ENCODE measurements at regions not wholly inside any gene's neighbourhood (a gene's known extent, or its start where the extent isn't known, plus 50 kb on each side); places are given as distances from the start of the nearest gene placed in this dataset.

GRCh38 chrX:25287521-25287920, 271.8 kb upstream of the ARX start:
- no peaks in the 10 kb centered on the region for H3K4me1 Mint-ChIP-seq
- no peaks in the 10 kb centered on the region for H3K9me3 ChIP-seq (ENCODE audit: control insufficient read depth in 2 of 2, low read length in 2 of 2)
- no peak overlapping the region for H3K4me3 ChIP-seq (ENCODE audit: low read depth, low read length)
- H3K27me3 ChIP-seq (ENCODE audit: control insufficient read depth, insufficient read depth, low read length) = no peaks in the 10 kb centered on the region
- H3K27ac Mint-ChIP-seq = no peak overlapping the region
- H3K4me1 ChIP-seq (ENCODE audit: control insufficient read depth, insufficient read depth, low read length, poor library complexity, severe bottlenecking) = no peaks in the 10 kb centered on the region
- H3K36me3 Mint-ChIP-seq = no peaks in the 10 kb centered on the region
- no peaks in the 10 kb centered on the region for H3K9me3 Mint-ChIP-seq
- H3K4me3 Mint-ChIP-seq = no peak overlapping the region
- no peaks in the 10 kb centered on the region for H3K36me3 ChIP-seq (ENCODE audit: control insufficient read depth, insufficient read depth, low read length)
- no peak overlapping the region for H3K27ac ChIP-seq (ENCODE audit: insufficient read depth, low read length, poor library complexity, severe bottlenecking)
- H3K27me3 Mint-ChIP-seq = no peaks in the 10 kb centered on the region
- DNase-seq (no peak), ATAC-seq (ENCODE audit: low read depth in 2 of 2) (no peak)

- H3K27me3 Mint-ChIP-seq = no peaks in the 10 kb centered on the region
- H3K36me3 ChIP-seq (ENCODE audit: control insufficient read depth, insufficient read depth, low read length) = no peaks in the 10 kb centered on the region
- DNase-seq (no peak), ATAC-seq (ENCODE audit: low read depth in 2 of 2) (no peak)
- H3K9me3 Mint-ChIP-seq = no peaks in the 10 kb centered on the region
- H3K27me3 ChIP-seq (ENCODE audit: control insufficient read depth, insufficient read depth, low read length) = no peaks in the 10 kb centered on the region
- H3K9me3 ChIP-seq (ENCODE audit: control insufficient read depth in 2 of 2, low read length in 2 of 2) = no peaks in the 10 kb centered on the region
- H3K27ac Mint-ChIP-seq = no peak overlapping the region
- H3K36me3 Mint-ChIP-seq = no peaks in the 10 kb centered on the region
- no peak overlapping the region for H3K27ac ChIP-seq (ENCODE audit: insufficient read depth, low read length, poor library complexity, severe bottlenecking)
- H3K4me3 ChIP-seq (ENCODE audit: low read depth, low read length) = no peak overlapping the region
- no peak overlapping the region for H3K4me3 Mint-ChIP-seq
- H3K4me1 Mint-ChIP-seq = no peaks in the 10 kb centered on the region
- H3K4me1 ChIP-seq (ENCODE audit: control insufficient read depth, insufficient read depth, low read length, poor library complexity, severe bottlenecking) = no peaks in the 10 kb centered on the region
Observed at GRCh38 chrX:25285598-25285997, 269.8 kb upstream of the ARX start.

GRCh38 chrX:25279510-25279909, 263.7 kb upstream of the ARX start:
- Histone ChIP-seq H3K4me3 (ENCODE audit: low read depth, low read length) (no peak overlapping the region), H3K36me3 (ENCODE audit: control insufficient read depth, insufficient read depth, low read length) (no peaks in the 10 kb centered on the region), H3K27ac (ENCODE audit: insufficient read depth, low read length, poor library complexity, severe bottlenecking) (no peak overlapping the region), H3K4me1 (ENCODE audit: control insufficient read depth, insufficient read depth, low read length, poor library complexity, severe bottlenecking) (no peaks in the 10 kb centered on the region), H3K27me3 (ENCODE audit: control insufficient read depth, insufficient read depth, low read length) (no peaks in the 10 kb centered on the region), H3K9me3 (ENCODE audit: control insufficient read depth in 2 of 2, low read length in 2 of 2) (no peaks in the 10 kb centered on the region)
- ATAC-seq (ENCODE audit: low read depth in 2 of 2) (no peak), DNase-seq (no peak)
- Mint-ChIP-seq H3K4me3 (no peak overlapping the region), H3K36me3 (no peaks in the 10 kb centered on the region), H3K4me1 (no peaks in the 10 kb centered on the region), H3K27me3 (no peaks in the 10 kb centered on the region), H3K9me3 (peaks cover 0 to 3% (median 0%) of the 10 kb centered on the region in 7 donors), H3K27ac (no peak overlapping the region)

DNA sequence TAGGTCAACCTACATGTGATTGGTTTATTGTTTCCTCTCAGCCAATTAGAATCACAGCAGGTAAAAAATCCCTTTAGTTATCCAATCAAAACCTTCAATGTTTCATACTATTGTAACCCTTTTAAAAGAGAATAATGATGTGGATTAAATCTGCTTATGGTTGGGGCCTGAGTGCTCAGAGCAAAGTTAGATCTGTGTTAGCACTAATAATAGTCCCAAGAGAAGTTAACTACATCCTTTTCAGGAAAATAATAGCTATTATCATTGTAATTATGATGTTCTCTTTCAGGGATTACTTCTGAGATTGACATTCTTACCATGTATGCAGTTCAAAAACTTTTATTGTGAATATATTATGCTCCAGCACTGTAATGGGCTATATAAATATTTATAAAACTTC, 262.6 kb upstream of the ARX start:
- H3K27me3 Mint-ChIP-seq = no peaks in the 10 kb centered on the region
- no peak overlapping the region for H3K27ac Mint-ChIP-seq
- H3K27me3 ChIP-seq (ENCODE audit: control insufficient read depth, insufficient read depth, low read length) = no peaks in the 10 kb centered on the region
- no peak overlapping the region for H3K4me3 Mint-ChIP-seq
- H3K9me3 ChIP-seq (ENCODE audit: control insufficient read depth in 2 of 2, low read length in 2 of 2) = no peaks in the 10 kb centered on the region
- no peaks in the 10 kb centered on the region for H3K36me3 ChIP-seq (ENCODE audit: control insufficient read depth, insufficient read depth, low read length)
- H3K4me3 ChIP-seq (ENCODE audit: low read depth, low read length) = no peak overlapping the region
- no peaks in the 10 kb centered on the region for H3K36me3 Mint-ChIP-seq
- no peak overlapping the region for H3K27ac ChIP-seq (ENCODE audit: insufficient read depth, low read length, poor library complexity, severe bottlenecking)
- no peaks in the 10 kb centered on the region for H3K4me1 ChIP-seq (ENCODE audit: control insufficient read depth, insufficient read depth, low read length, poor library complexity, severe bottlenecking)
- H3K4me1 Mint-ChIP-seq = no peaks in the 10 kb centered on the region
- peaks cover 0 to 3% (median 0%) of the 10 kb centered on the region in 7 donors for H3K9me3 Mint-ChIP-seq
- DNase-seq (no peak), ATAC-seq (ENCODE audit: low read depth in 2 of 2) (no peak)

DNA sequence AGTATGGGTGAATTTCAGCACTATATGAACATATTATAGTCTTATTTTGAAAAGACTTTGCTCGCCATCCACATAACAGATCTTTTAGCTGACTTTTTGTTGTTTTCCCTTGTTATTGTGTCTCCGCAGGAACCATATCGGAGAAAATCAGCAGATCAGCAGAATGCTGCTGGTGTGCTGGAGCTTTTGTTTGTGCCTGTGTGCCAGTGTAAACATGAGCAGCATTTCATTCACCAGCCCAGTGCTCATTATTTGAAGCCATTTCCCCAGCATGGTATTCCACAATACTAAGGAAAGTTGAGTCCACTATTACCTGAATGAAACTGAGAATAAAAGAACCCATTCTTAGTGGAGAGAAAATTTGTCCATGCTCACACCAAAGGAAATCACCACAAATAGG, 261.8 kb upstream of the ARX start:
- ATAC-seq (ENCODE audit: low read depth in 2 of 2) (no peak), DNase-seq (no peak)
- Mint-ChIP-seq H3K36me3 (no peaks in the 10 kb centered on the region), H3K27ac (no peak overlapping the region), H3K4me1 (no peaks in the 10 kb centered on the region), H3K4me3 (no peak overlapping the region), H3K27me3 (no peaks in the 10 kb centered on the region), H3K9me3 (peaks cover 0 to 3% (median 0%) of the 10 kb centered on the region in 7 donors)
- Histone ChIP-seq H3K4me1 (ENCODE audit: control insufficient read depth, insufficient read depth, low read length, poor library complexity, severe bottlenecking) (no peaks in the 10 kb centered on the region), H3K27ac (ENCODE audit: insufficient read depth, low read length, poor library complexity, severe bottlenecking) (no peak overlapping the region), H3K36me3 (ENCODE audit: control insufficient read depth, insufficient read depth, low read length) (no peaks in the 10 kb centered on the region), H3K9me3 (ENCODE audit: control insufficient read depth in 2 of 2, low read length in 2 of 2) (no peaks in the 10 kb centered on the region), H3K27me3 (ENCODE audit: control insufficient read depth, insufficient read depth, low read length) (no peaks in the 10 kb centered on the region), H3K4me3 (ENCODE audit: low read depth, low read length) (no peak overlapping the region)

GRCh38 chrX:25275159-25275558, 259.4 kb upstream of the ARX start:
- Mint-ChIP-seq H3K27ac (no peak overlapping the region), H3K9me3 (peaks cover 0 to 6% (median 0%) of the 10 kb centered on the region in 7 donors), H3K4me1 (no peaks in the 10 kb centered on the region), H3K27me3 (no peaks in the 10 kb centered on the region), H3K36me3 (no peaks in the 10 kb centered on the region), H3K4me3 (no peak overlapping the region)
- Histone ChIP-seq H3K27ac (ENCODE audit: insufficient read depth, low read length, poor library complexity, severe bottlenecking) (no peak overlapping the region), H3K4me1 (ENCODE audit: control insufficient read depth, insufficient read depth, low read length, poor library complexity, severe bottlenecking) (no peaks in the 10 kb centered on the region), H3K9me3 (ENCODE audit: control insufficient read depth in 2 of 2, low read length in 2 of 2) (no peaks in the 10 kb centered on the region), H3K27me3 (ENCODE audit: control insufficient read depth, insufficient read depth, low read length) (no peaks in the 10 kb centered on the region), H3K4me3 (ENCODE audit: low read depth, low read length) (no peak overlapping the region), H3K36me3 (ENCODE audit: control insufficient read depth, insufficient read depth, low read length) (no peaks in the 10 kb centered on the region)
- DNase-seq (no peak), ATAC-seq (ENCODE audit: low read depth in 2 of 2) (no peak)

- Histone ChIP-seq H3K36me3 (ENCODE audit: control insufficient read depth, insufficient read depth, low read length) (no peaks in the 10 kb centered on the region), H3K4me1 (ENCODE audit: control insufficient read depth, insufficient read depth, low read length, poor library complexity, severe bottlenecking) (no peaks in the 10 kb centered on the region), H3K4me3 (ENCODE audit: low read depth, low read length) (no peak overlapping the region), H3K9me3 (ENCODE audit: control insufficient read depth in 2 of 2, low read length in 2 of 2) (no peaks in the 10 kb centered on the region), H3K27me3 (ENCODE audit: control insufficient read depth, insufficient read depth, low read length) (no peaks in the 10 kb centered on the region), H3K27ac (ENCODE audit: insufficient read depth, low read length, poor library complexity, severe bottlenecking) (no peak overlapping the region)
- Mint-ChIP-seq H3K9me3 (peaks cover 0 to 3% (median 0%) of the 10 kb centered on the region in 7 donors), H3K4me1 (no peaks in the 10 kb centered on the region), H3K27ac (no peak overlapping the region), H3K27me3 (no peaks in the 10 kb centered on the region), H3K36me3 (no peaks in the 10 kb centered on the region), H3K4me3 (no peak overlapping the region)
- ATAC-seq (ENCODE audit: low read depth in 2 of 2) = no peak
- DNase-seq = no peak
Observed at GRCh38 chrX:25241461-25241860, 225.7 kb upstream of the ARX start.

- no peak overlapping the region for H3K27ac ChIP-seq (ENCODE audit: insufficient read depth, low read length, poor library complexity, severe bottlenecking)
- H3K9me3 ChIP-seq (ENCODE audit: control insufficient read depth in 2 of 2, low read length in 2 of 2) = no peaks in the 10 kb centered on the region
- DNase-seq = no peak
- no peaks in the 10 kb centered on the region for H3K36me3 Mint-ChIP-seq
- H3K27me3 ChIP-seq (ENCODE audit: control insufficient read depth, insufficient read depth, low read length) = no peaks in the 10 kb centered on the region
- H3K4me1 Mint-ChIP-seq = no peaks in the 10 kb centered on the region
- no peaks in the 10 kb centered on the region for H3K4me1 ChIP-seq (ENCODE audit: control insufficient read depth, insufficient read depth, low read length, poor library complexity, severe bottlenecking)
- no peak overlapping the region for H3K4me3 ChIP-seq (ENCODE audit: low read depth, low read length)
- no peaks in the 10 kb centered on the region for H3K27me3 Mint-ChIP-seq
- H3K9me3 Mint-ChIP-seq = peaks cover 0 to 4% (median 0%) of the 10 kb centered on the region in 7 donors
- no peak overlapping the region for H3K4me3 Mint-ChIP-seq
- no peaks in the 10 kb centered on the region for H3K36me3 ChIP-seq (ENCODE audit: control insufficient read depth, insufficient read depth, low read length)
- ATAC-seq (ENCODE audit: low read depth in 2 of 2) = no peak
- H3K27ac Mint-ChIP-seq = no peak overlapping the region
Observed at GRCh38 chrX:25226151-25226550, 210.4 kb upstream of the ARX start.
